ENCODE measurements at regions not wholly inside any gene's neighbourhood (a gene's known extent, or its start where the extent isn't known, plus 50 kb on each side); places are given as distances from the start of the nearest gene placed in this dataset.
"Not testable (repeated sequence)": the region's sequence is repeated elsewhere in the genome, so short reads cannot be mapped to it uniquely, and the experiment has no call there.

DNA sequence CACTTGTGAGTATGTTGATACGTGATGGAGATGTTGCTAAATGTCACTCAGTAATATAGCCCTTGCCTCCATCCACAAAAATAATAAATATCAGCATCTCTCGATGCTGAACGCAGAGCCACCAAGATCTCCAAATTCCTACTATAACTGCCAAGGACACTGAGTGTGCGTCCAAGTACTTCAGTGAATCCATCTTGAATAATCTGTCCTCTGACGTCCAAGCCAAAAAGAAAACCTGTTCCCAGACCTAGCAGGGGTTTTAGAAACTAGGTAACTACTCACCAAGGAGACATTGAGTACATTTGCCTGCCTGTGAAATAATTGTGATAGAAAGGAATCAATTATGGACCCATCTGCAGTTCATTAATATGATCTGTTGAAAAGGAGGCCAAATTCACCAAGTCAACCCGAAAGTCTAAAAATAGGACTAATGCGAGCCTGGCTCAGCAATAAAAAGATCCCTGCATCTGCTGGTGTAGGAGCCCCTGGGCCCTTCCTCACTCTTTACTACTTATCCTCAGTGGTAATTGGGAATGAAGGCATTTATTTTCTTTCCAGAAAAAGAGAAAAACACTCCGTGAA lies 226.9 kb upstream of the IRF2BP2 start:
- H3K4me3 Mint-ChIP-seq, result no peak overlapping the region
- no peaks in the 10 kb centered on the region for H3K9me3 Mint-ChIP-seq
- CTCF ChIA-PET, result no interaction called here
- peaks cover 26% of the 10 kb centered on the region for H3K4me1 Mint-ChIP-seq
- peaks cover 4% of the 10 kb centered on the region for H3K36me3 Mint-ChIP-seq (ENCODE audit: low read depth)
- no peak for DNase-seq
- no peak overlapping the region for H3K27ac Mint-ChIP-seq
- POLR2A ChIA-PET, result no interaction called here
- no peaks in the 10 kb centered on the region for H3K27me3 Mint-ChIP-seq

DNA sequence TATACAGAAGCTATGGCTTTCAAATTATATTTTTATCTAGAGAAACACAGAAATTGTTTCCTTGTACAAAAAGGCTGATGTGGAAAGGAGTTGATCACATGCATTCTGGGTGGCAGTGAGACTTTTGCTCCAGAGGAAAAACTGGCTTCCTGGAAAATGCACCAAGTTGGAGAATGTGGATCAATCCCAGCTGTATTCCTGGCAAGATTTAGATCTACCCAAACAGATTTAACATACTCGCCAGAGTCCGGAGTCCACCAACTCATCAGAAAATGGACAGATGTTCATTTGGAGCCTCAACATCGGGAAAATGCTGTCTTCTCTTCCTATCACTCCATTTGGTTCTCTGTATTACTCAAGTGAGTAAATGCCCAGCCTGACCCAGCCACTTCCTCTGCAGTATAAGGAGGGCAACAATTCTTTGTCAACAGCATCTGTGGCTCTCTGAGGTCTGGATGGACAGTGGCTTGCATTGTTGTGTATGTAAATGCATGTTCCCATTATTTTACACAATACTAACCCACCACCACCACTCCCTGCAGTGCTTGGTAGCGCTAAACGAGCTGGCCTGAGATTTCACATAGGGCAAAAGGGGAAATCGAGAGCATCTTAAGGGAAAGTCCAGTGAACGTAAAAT lies 226.2 kb upstream of the IRF2BP2 start:
- CTCF ChIA-PET, result interaction anchor here (0.7 kb wide), 1 partner anchor 209 kb away, joined by 3 read pairs; no protein-coding TSS in a partner anchor
- Mint-ChIP-seq H3K27me3 (no peaks in the 10 kb centered on the region), H3K9me3 (no peaks in the 10 kb centered on the region), H3K4me3 (no peak overlapping the region), H3K36me3 (ENCODE audit: low read depth) (peaks cover 4% of the 10 kb centered on the region), H3K27ac (no peak overlapping the region), H3K4me1 (peaks cover 19% of the 10 kb centered on the region)
- POLR2A ChIA-PET, result no interaction called here
- no peak for DNase-seq

DNA sequence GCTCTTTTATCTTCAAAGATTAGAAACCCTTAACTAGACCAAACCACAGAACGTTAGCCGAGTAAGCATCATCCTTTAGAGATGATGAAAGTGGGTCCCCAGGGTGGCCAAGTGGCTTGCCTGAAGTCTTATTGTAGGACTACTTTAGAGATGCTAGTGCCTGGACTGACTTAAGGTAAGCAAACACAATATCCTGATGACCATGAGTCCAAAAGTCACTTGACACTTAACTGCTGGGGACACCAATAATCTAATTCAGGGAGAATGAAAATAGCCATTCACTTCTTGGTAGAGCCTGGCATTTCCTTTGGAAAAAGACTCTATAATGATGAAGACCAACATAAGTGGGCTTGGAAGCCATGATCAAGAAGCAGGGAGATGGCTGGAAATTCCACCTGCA lies 225.3 kb upstream of the IRF2BP2 start:
- no peaks in the 10 kb centered on the region for H3K9me3 Mint-ChIP-seq
- peaks cover 13% of the 10 kb centered on the region for H3K4me1 Mint-ChIP-seq
- CTCF ChIA-PET, result interaction anchor here (0.7 to 1.2 kb wide), 3 partner anchors 10 to 208 kb away, joined by 3 to 8 read pairs (median 5); no protein-coding TSS in a partner anchor
- no peak for DNase-seq
- no peak overlapping the region for H3K4me3 Mint-ChIP-seq
- H3K36me3 Mint-ChIP-seq (ENCODE audit: low read depth), result peaks cover 4% of the 10 kb centered on the region
- POLR2A ChIA-PET, result no interaction called here
- no peak overlapping the region for H3K27ac Mint-ChIP-seq
- no peaks in the 10 kb centered on the region for H3K27me3 Mint-ChIP-seq

DNA sequence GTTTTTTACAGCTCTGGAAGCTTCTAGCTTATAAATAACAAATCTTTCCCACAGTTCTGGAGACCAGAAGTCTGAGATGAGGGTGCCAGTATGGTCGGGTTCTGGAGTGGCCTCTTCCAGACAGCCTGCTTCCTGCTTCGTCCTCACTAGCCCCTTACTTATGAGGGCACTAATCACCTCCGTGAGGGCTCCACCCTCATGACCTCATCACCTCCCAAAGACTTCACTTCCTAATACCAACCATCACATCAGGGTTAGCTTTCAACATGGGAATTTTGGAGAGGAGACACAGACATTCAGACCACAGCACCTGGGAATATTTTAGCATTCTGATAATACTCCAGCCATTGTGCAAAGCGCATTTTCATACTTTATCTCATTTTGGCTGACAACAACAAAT lies 223.7 kb upstream of the IRF2BP2 start:
- Mint-ChIP-seq H3K27me3 (no peaks in the 10 kb centered on the region), H3K4me3 (no peak overlapping the region), H3K27ac (no peak overlapping the region), H3K4me1 (peaks cover 12% of the 10 kb centered on the region), H3K36me3 (ENCODE audit: low read depth) (peaks cover 4% of the 10 kb centered on the region), H3K9me3 (no peaks in the 10 kb centered on the region)
- DNase-seq, result no peak
- CTCF ChIA-PET, result interaction anchor here (1.0 kb wide), 1 partner anchor 220 kb away, joined by 3 read pairs; no protein-coding TSS in a partner anchor
- POLR2A ChIA-PET, result no interaction called here

DNA sequence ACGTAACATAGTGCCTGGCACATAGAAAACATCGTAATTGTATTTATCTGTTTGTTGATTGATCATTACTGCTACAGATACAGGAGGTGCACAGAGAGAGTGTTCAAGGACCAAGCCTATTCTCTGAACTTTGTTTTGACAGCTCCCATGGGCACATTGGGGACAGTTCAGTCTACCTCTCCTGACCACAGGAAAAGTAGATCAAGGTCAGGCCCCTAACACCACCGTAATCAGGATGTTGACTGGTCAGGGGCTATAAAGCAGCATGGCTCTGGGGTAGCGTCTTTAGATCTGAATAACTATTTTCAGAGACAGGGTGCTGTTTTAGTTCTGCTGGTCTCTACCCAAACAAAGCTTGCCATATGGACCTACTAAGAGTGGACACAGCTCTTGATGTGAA lies 223.1 kb upstream of the IRF2BP2 start:
- no peaks in the 10 kb centered on the region for H3K9me3 Mint-ChIP-seq
- no peak overlapping the region for H3K27ac Mint-ChIP-seq
- POLR2A ChIA-PET, result no interaction called here
- peaks cover 4% of the 10 kb centered on the region for H3K36me3 Mint-ChIP-seq (ENCODE audit: low read depth)
- CTCF ChIA-PET, result interaction anchor here (1.0 kb wide), 1 partner anchor 220 kb away, joined by 3 read pairs; no protein-coding TSS in a partner anchor
- H3K4me1 Mint-ChIP-seq, result peaks cover 7% of the 10 kb centered on the region
- no peaks in the 10 kb centered on the region for H3K27me3 Mint-ChIP-seq
- no peak for DNase-seq
- H3K4me3 Mint-ChIP-seq, result no peak overlapping the region

DNA sequence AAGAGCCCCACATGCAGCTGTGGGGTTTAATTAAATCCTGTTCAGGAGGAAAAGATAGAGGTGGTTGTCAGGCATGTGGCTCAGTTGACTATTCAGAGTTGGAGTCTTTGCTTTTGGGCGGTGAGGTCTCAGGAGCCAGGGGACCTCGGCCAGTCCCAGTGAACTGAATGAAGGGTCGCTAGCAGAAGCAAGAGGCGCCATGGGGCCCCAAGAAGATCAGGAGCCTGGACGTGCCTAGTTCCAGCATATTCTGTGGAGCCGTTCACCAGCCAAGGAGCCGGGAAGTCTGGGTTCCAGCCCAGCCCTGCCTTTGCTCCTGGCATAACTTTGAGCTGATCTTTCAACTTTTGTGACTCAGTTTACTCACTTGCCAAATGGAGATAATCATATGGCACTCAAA lies 217.7 kb upstream of the IRF2BP2 start:
- Mint-ChIP-seq H3K4me1 (peaks cover 8% of the 10 kb centered on the region), H3K9me3 (peaks cover 3% of the 10 kb centered on the region), H3K36me3 (ENCODE audit: low read depth) (no peaks in the 10 kb centered on the region), H3K27me3 (peaks cover 4% of the 10 kb centered on the region), H3K27ac (no peak overlapping the region), H3K4me3 (no peak overlapping the region)
- CTCF ChIA-PET, result interaction anchor here (1.0 to 1.3 kb wide), 2 partner anchors 13 to 15 kb away, joined by 3 read pairs; no protein-coding TSS in a partner anchor
- no peak for DNase-seq
- POLR2A ChIA-PET, result no interaction called here

DNA sequence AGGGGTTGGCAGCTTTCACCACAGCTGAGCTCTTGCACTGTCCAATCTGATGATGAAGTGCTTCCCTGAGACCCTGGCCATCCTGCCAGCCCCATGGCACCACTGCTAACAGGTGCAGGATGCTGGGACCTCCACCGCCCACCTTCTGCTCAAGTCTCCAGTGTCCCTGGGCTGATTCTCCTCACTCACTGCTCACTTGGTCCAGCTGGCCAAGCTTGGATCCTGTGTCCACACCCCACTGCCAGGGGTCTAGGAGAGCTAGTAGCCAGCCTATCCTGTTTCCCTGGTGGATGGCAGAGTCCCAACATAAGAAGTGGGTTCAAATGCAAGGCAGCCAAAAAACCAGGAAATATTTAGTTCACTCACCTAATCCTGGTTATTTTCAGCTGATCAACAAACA lies 217.2 kb upstream of the IRF2BP2 start:
- CTCF ChIA-PET, result interaction anchor here (1.0 to 1.3 kb wide), 2 partner anchors 14 to 15 kb away, joined by 3 read pairs; no protein-coding TSS in a partner anchor
- POLR2A ChIA-PET, result no interaction called here
- Mint-ChIP-seq H3K4me3 (no peak overlapping the region), H3K27me3 (peaks cover 4% of the 10 kb centered on the region), H3K4me1 (peaks cover 8% of the 10 kb centered on the region), H3K9me3 (peaks cover 3% of the 10 kb centered on the region), H3K36me3 (ENCODE audit: low read depth) (no peaks in the 10 kb centered on the region), H3K27ac (no peak overlapping the region)
- no peak for DNase-seq

DNA sequence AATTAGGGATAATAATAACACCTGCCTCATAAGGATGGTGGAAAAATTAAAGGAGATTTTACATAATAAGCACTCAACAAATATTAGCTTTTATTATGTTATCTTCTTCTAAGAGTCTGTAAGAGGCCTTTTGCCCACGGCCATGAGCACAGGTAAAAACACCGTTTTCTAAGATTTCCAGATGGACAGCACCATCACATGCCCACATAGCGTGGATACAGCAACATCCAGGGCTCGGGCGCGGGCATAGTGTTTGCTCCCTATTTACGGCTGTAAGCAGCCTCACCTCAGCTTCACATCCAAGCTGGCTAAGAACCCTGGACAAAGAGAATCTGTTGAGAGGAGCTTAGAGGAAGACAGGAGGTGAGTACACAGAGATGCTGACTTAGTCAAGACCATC lies 216.4 kb upstream of the IRF2BP2 start:
- CTCF ChIA-PET, result interaction anchor here (2.2 kb wide), 1 partner anchor 8 kb away, joined by 5 read pairs; no protein-coding TSS in a partner anchor
- POLR2A ChIA-PET, result no interaction called here

DNA sequence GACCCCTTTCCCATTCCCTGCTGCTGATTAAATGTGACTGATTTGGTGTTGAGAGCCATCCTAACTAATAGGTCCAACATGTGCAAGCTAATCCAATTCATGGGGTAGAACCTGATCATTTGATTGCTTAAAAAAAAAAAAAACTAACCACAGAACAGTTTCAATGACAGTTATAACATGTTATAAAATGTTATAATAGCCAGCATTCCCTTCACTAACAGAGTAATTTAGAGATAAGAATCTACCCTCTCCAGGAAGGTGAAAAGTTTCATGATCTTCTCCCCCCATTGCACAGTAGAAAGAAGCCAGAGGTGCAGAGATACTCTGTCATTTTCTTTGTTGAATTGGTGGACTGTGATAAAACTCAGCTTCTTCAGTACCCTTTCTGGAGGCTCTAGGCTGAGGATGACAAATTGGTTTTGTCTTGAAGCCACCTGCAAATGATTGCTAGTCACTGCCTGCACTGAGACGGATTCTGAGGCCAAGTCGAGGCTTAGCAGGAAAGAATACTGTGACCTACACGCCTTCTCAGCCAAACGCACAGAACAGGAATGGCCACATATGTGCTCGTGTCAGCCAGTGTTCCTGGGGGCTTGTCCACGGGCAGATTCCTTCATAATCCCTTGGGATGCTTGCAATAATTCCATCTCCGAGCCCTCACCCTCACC lies 215.7 kb upstream of the IRF2BP2 start:
- Mint-ChIP-seq H3K36me3 (ENCODE audit: low read depth) (no peaks in the 10 kb centered on the region), H3K4me1 (peaks cover 8% of the 10 kb centered on the region), H3K9me3 (peaks cover 3% of the 10 kb centered on the region), H3K27me3 (peaks cover 4% of the 10 kb centered on the region), H3K27ac (no peak overlapping the region), H3K4me3 (no peak overlapping the region)
- ChIA-PET POLR2A (interaction anchor here (0.6 kb wide), 1 partner anchor 14 kb away, joined by 3 read pairs; no protein-coding TSS in a partner anchor), CTCF (interaction anchor here (0.6 to 2.2 kb wide), 3 partner anchors 9 to 111 kb away, joined by 3 to 5 read pairs (median 3); no protein-coding TSS in a partner anchor)
- no peak for DNase-seq

More for the DNA sequence above, 216.4 kb upstream of the IRF2BP2 start:
- H3K9me3 Mint-ChIP-seq, result peaks cover 3% of the 10 kb centered on the region
- no peak overlapping the region for H3K27ac Mint-ChIP-seq
- H3K4me1 Mint-ChIP-seq, result peaks cover 8% of the 10 kb centered on the region
- H3K36me3 Mint-ChIP-seq (ENCODE audit: low read depth), result no peaks in the 10 kb centered on the region
- no peak overlapping the region for H3K4me3 Mint-ChIP-seq
- peaks cover 4% of the 10 kb centered on the region for H3K27me3 Mint-ChIP-seq
- no peak for DNase-seq

DNA sequence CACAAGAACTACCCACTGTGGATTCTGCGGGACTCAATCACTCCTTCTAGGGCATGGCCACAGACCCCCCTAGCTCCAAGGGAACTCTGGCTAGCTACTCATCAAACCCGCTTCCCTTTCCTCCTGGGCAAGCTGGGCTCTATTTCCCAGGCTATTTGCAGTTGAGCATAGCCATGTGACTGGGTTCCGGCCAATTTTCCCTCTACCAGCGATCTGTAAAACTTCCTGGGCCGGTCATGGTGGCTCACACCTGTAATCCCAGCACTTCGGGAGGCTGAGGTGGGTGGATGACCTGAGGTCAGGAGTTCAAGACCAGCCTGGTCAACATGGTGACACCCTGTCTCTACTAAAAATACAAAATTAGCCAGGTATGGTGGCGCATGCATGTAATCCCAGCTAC lies 214.9 kb upstream of the IRF2BP2 start:
- ChIA-PET POLR2A (interaction anchor here (0.6 kb wide), 1 partner anchor 15 kb away, joined by 3 read pairs; no protein-coding TSS in a partner anchor), CTCF (interaction anchor here (0.8 to 2.2 kb wide), 2 partner anchors 10 to 110 kb away, joined by 3 to 5 read pairs; no protein-coding TSS in a partner anchor)
- H3K27me3 Mint-ChIP-seq; H3K27ac Mint-ChIP-seq; DNase-seq; H3K9me3 Mint-ChIP-seq; H3K36me3 Mint-ChIP-seq (ENCODE audit: low read depth); H3K4me1 Mint-ChIP-seq; H3K4me3 Mint-ChIP-seq: not testable (repeated sequence)

DNA sequence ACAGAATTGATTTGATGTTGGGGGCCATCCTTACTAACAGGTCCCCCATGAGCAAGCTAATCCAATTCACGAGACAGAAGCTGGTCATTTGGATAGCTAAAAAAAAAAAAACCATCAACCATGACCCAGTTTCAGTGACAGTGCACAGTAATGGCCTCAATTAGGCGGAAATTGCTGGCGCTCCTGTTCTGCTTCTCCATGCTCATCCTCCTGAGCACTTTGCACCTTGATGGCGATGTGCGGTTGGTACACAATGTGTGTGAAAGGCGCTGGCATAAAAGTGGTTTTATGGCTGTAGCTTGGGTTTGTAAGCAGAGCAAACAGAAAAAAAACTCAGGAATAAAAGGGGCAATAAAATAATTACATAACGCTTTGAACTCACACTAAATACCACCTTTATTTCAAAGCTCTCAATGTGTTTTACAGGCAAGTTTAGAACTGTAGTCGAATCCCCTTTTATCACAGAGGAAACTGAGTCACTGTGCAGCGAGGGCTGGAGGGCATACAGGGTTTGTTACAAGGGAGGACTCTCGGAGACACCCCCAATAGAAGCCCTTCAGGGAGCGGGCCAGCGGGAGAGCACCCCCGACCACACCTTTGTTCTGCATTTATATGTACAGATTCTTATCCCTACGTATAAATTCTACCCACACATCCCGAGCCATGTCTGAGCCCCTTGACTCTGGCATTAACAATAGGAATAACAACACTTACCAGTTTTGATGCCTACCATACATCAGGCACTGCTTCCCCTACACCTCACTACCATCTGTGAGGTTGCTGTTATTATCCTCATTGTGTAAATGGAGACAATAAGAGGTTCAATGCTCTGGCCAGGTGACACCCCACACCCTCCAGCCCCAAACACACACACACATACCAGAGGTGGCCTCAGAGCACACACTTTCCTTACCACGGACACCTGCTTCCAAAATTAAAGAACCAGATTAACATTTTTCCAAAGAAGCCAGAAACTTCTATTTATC lies 213.5 kb upstream of the IRF2BP2 start:
- Mint-ChIP-seq H3K4me1 (peaks cover 5% of the 10 kb centered on the region), H3K27me3 (peaks cover 4% of the 10 kb centered on the region), H3K27ac (no peak overlapping the region), H3K9me3 (peaks cover 3% of the 10 kb centered on the region), H3K36me3 (ENCODE audit: low read depth) (no peaks in the 10 kb centered on the region), H3K4me3 (no peak overlapping the region)
- DNase-seq, result no peak
- CTCF ChIA-PET, result interaction anchor here (0.8 to 2.5 kb wide), 3 partner anchors 11 to 30 kb away, joined by 3 to 8 read pairs (median 5); no protein-coding TSS in a partner anchor
- POLR2A ChIA-PET, result no interaction called here

DNA sequence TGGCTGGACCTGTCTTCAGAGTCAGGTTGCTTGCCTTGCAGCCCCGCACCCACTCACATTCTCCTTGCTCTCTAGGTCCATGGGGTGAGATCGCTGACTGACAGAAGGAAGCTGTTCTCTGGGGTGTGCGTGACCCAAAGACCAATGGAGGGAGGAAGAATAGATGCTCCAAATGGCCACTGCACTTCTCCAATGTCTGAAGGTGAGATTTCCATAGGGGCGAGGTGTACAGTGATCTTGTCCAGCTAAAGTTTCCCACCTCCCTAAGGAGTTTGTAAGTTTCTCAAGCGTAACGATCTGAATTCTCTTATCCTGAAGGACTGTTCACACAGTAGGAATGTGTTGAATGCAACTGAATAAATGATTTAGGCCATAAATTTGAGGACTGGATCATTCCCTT lies 211.9 kb upstream of the IRF2BP2 start:
- Mint-ChIP-seq H3K4me1 (peaks cover 5% of the 10 kb centered on the region), H3K4me3 (no peak overlapping the region), H3K27me3 (peaks cover 3% of the 10 kb centered on the region), H3K9me3 (peaks cover 3% of the 10 kb centered on the region), H3K27ac (no peak overlapping the region), H3K36me3 (ENCODE audit: low read depth) (no peaks in the 10 kb centered on the region)
- no peak for DNase-seq
- CTCF ChIA-PET, result interaction anchor here (0.8 to 2.5 kb wide), 3 partner anchors 13 to 32 kb away, joined by 3 to 8 read pairs (median 3); no protein-coding TSS in a partner anchor
- POLR2A ChIA-PET, result no interaction called here
